ENCODE measurements at regions not wholly inside any gene's neighbourhood (a gene's known extent, or its start where the extent isn't known, plus 50 kb on each side); places are given as distances from the start of the nearest gene placed in this dataset.

GRCh38 chr3:41112466-41112865, 86.8 kb upstream of the CTNNB1 start:
- Histone ChIP-seq H3K4me3 (replicated peaks in 1 of 3) (no peak overlapping the region), H3K27me3 (no peaks in the 10 kb centered on the region), H3K9me3 (no peaks in the 10 kb centered on the region), H3K36me3 (no peaks in the 10 kb centered on the region), H3K27ac (no peak overlapping the region), H3K4me1 (peaks cover 3 to 8% of the 10 kb centered on the region in 2 donors)
- no peak for TF ChIP-seq CTCF (IDR thresholded peaks at IDR 0.05)
- no peak for TF ChIP-seq POLR2A (IDR thresholded peaks at IDR 0.05)
- no peak for DNase-seq
- 85 to 88% methylated on average over 2 of the region's 2 CpGs for WGBS, 2 donors
- intact Hi-C loops (cut with DNase I): no loop called here

- TF ChIP-seq CTCF (IDR thresholded peaks at IDR 0.05) (no peak), POLR2A (IDR thresholded peaks at IDR 0.05) (no peak)
- H3K4me1 ChIP-seq: peaks cover 8 to 13% of the 10 kb centered on the region in 2 donors
- no peaks in the 10 kb centered on the region for H3K36me3 ChIP-seq
- 98 to 100% methylated on average over 4 of the region's 4 CpGs for WGBS, 2 donors
- no peak overlapping the region for H3K4me3 ChIP-seq (replicated peaks in 1 of 3)
- H3K27me3 ChIP-seq: no peaks in the 10 kb centered on the region
- H3K27ac ChIP-seq: no peak overlapping the region
- no peak for DNase-seq
- H3K9me3 ChIP-seq: no peaks in the 10 kb centered on the region
- intact Hi-C loops (cut with DNase I): no loop called here
Measured at GRCh38 chr3:41115069-41115468, 84.2 kb upstream of the CTNNB1 start.

- Histone ChIP-seq H3K9me3 (no peaks in the 10 kb centered on the region), H3K27me3 (no peaks in the 10 kb centered on the region), H3K36me3 (no peaks in the 10 kb centered on the region), H3K4me3 (replicated peaks in 1 of 3) (no peak overlapping the region), H3K27ac (peak overlapping the region in 2 of 3 donors; percentile 23 to 55), H3K4me1 (peaks cover 8 to 13% of the 10 kb centered on the region in 2 donors)
- DNase-seq: no peak
- TF ChIP-seq CTCF (IDR thresholded peaks at IDR 0.05) (no peak), POLR2A (IDR thresholded peaks at IDR 0.05) (no peak)
- 83% methylated on average over 8 of the region's 8 CpGs for WGBS, 2 donors
- intact Hi-C loops (cut with DNase I): no loop called here
Measured at GRCh38 chr3:41116851-41117250, 82.5 kb upstream of the CTNNB1 start.

GRCh38 chr3:41117398-41117870, 81.9 kb upstream of the CTNNB1 start:
- H3K4me3 ChIP-seq (replicated peaks in 1 of 3): no peak overlapping the region
- WGBS, 2 donors: 23 to 25% methylated on average over 15 of the region's 15 CpGs
- peaks cover 8 to 13% of the 10 kb centered on the region in 2 donors for H3K4me1 ChIP-seq
- no peaks in the 10 kb centered on the region for H3K9me3 ChIP-seq
- peak overlapping the region; percentile 23 to 70 (median 55) for H3K27ac ChIP-seq
- DNase-seq: peak; percentile 93 to 94
- TF ChIP-seq POLR2A (IDR thresholded peaks at IDR 0.05): no peak
- TF ChIP-seq CTCF (IDR thresholded peaks at IDR 0.05): no peak
- H3K36me3 ChIP-seq: no peaks in the 10 kb centered on the region
- no peaks in the 10 kb centered on the region for H3K27me3 ChIP-seq
- intact Hi-C loops (cut with DNase I): no loop called here

GRCh38 chr3:41118461-41119390, 80.6 kb upstream of the CTNNB1 start:
- peaks cover 8 to 13% of the 10 kb centered on the region in 2 donors for H3K4me1 ChIP-seq
- H3K9me3 ChIP-seq: no peaks in the 10 kb centered on the region
- WGBS, 2 donors: 80 to 87% methylated on average over 10 of the region's 10 CpGs
- no peaks in the 10 kb centered on the region for H3K36me3 ChIP-seq
- intact Hi-C loops (cut with DNase I): no loop called here
- H3K4me3 ChIP-seq (replicated peaks in 1 of 3): no peak overlapping the region
- no peak for TF ChIP-seq POLR2A (IDR thresholded peaks at IDR 0.05)
- no peak for TF ChIP-seq CTCF (IDR thresholded peaks at IDR 0.05)
- H3K27ac ChIP-seq: no peak overlapping the region
- H3K27me3 ChIP-seq: no peaks in the 10 kb centered on the region
- no peak for DNase-seq

Measured in thyroid gland (tissue), 4 donors.